ENCODE measurements at regions not wholly inside any gene's neighbourhood (a gene's known extent, or its start where the extent isn't known, plus 50 kb on each side); places are given as distances from the start of the nearest gene placed in this dataset.

DNA sequence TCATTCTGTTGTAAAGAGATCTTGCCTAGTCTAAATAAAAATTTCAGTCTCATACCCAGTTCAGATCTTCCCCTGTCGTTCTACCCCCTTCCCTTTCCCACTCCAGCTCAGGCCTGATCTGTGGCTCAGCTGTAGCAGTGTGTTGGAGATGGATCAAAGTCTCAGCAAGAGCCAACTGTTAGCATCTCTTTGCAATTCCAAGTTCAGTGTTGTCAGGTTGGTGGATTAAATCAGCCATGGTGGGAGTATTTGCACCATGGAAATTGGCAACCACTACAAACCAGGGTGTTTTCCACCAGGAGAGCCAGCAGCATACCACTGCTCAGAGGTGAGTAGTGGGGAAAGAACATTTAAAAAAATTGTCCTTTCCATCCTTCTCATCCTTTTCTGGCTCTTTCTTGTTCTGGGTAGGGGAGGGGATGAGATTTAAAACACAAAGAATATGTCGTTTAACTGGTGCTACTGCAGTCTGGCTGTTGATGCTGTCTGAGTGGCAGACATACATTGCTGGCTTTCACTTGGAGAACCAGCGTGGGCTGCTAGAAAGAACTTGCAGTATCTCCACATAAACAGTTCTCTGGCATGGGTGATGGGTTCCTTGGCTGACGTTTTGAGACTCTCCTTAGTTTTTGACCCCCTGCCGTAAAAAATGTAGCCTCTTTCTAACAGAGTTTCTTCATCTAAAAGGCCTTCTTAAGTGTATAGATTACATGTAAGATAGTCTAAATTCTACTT lies 514.1 kb downstream of the RAB38 start:
- Histone ChIP-seq H4K5ac (ENCODE audit: insufficient read length, low read depth, low read length) (no peak overlapping the region), H4K91ac (replicated peaks; ENCODE audit: insufficient read length, low read length) (no peak overlapping the region), H3K27ac (ENCODE audit: low read depth, low read length) (no peak overlapping the region), H2BK120ac (replicated peaks; ENCODE audit: low read depth, low read length) (no peak overlapping the region), H2BK15ac (ENCODE audit: low read length) (no peak overlapping the region), H3K36me3 (ENCODE audit: control insufficient read depth in 2 of 4, insufficient read depth in 4 of 4, low read length in 3 of 4) (no peaks in the 10 kb centered on the region), H2BK5ac (ENCODE audit: low read depth, low read length) (no peak overlapping the region), H3K4me1 (replicated peaks in 1 of 4; ENCODE audit: control insufficient read depth in 3 of 4, insufficient read depth in 4 of 4, low read length in 3 of 4) (no peaks in the 10 kb centered on the region), H2AK5ac (ENCODE audit: low read depth, low read length) (no peak overlapping the region), H3K23ac (ENCODE audit: insufficient read length) (no peak overlapping the region), H3K9ac (replicated peaks in 1 of 4; ENCODE audit: extremely low read depth in 1 of 4, low read depth in 3 of 4, low read length in 3 of 4) (no peak overlapping the region), H3K18ac (ENCODE audit: extremely low read depth, low read length) (no peak overlapping the region; the same call in 1 of the 2 replicates), H4K8ac (ENCODE audit: extremely low read depth, insufficient read depth, low read length) (no peak overlapping the region), H3K9me3 (ENCODE audit: insufficient read depth in 2 of 2, low read depth in 1 of 2, low read length in 1 of 2) (0 out of 4 replicates have a peak, but pooled peaks cover 0 to 3% of the 10 kb centered on the region in 2 experiments), H2BK12ac (ENCODE audit: low read depth, low read length) (no peak overlapping the region), H2AFZ (ENCODE audit: low read length) (no peak overlapping the region), H3K4me3 (ENCODE audit: extremely low read depth in 1 of 4, insufficient read depth in 2 of 4, low read depth in 3 of 4, low read length in 4 of 4) (no peak overlapping the region), H3K4me2 (ENCODE audit: insufficient read depth in 1 of 2, low read depth in 2 of 2, low read length in 2 of 2) (no peak overlapping the region), H3K14ac (ENCODE audit: insufficient read length) (no peak overlapping the region), H3K4ac (replicated peaks; ENCODE audit: insufficient read length, low read depth, low read length) (no peak overlapping the region), H3K23me2 (ENCODE audit: low read depth, low read length) (no peaks in the 10 kb centered on the region), H3K27me3 (replicated peaks in 1 of 4; ENCODE audit: control insufficient read depth in 3 of 4, extremely low read depth in 1 of 4, insufficient read depth in 3 of 4, low read length in 3 of 4) (no peaks in the 10 kb centered on the region), H3K56ac (replicated peaks; ENCODE audit: insufficient read length, low read depth, low read length) (no peak overlapping the region), H3K79me1 (ENCODE audit: low read depth, low read length) (no peaks in the 10 kb centered on the region), H3K79me2 (ENCODE audit: control insufficient read depth in 1 of 2, insufficient read depth in 2 of 2, low read length in 2 of 2) (no peaks in the 10 kb centered on the region), H4K20me1 (replicated peaks in 1 of 2; ENCODE audit: control insufficient read depth in 1 of 2, insufficient read depth in 2 of 2, low read length in 2 of 2) (no peaks in the 10 kb centered on the region), H2BK20ac (ENCODE audit: low read length) (no peak overlapping the region)
- ChIA-PET CTCF (ENCODE audit: partially characterized antibody) (no interaction called here), POLR2A (ENCODE audit: partially characterized antibody) (no interaction called here)
- DNase-seq (ENCODE audit: low read depth in 1 of 2, low spot score in 2 of 2) (no peak), FAIRE-seq (no peak)
- 86% methylated on average over 5 of the region's 5 CpGs; no CpG with 5 or more reads in 1 of the 2 experiments for WGBS, 2 experiments (ENCODE audit: extremely low coverage in 1 of 2, insufficient coverage in 1 of 2, insufficient read length in 1 of 2, insufficient replicate concordance in 2 of 2, low coverage in 1 of 2, low lambda C conversion rate in 2 of 2, missing lambda C conversion rate in 1 of 2)
- no peak for TF ChIP-seq CTBP2 (IDR thresholded peaks at IDR 0.05; ENCODE audit: borderline replicate concordance, insufficient read depth, insufficient read length, low read length)
- TF ChIP-seq RXRA (IDR thresholded peaks at IDR 0.05; ENCODE audit: insufficient read depth, low read depth, low read length): no peak
- TF ChIP-seq, protein P1, sequence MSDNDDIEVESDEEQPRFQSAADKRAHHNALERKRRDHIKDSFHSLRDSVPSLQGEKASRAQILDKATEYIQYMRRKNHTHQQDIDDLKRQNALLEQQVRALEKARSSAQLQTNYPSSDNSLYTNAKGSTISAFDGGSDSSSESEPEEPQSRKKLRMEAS (IDR thresholded peaks at IDR 0.05): no peak
- TF ChIP-seq POLR2AphosphoS5 (IDR thresholded peaks at IDR 0.05; ENCODE audit: low read depth, low read length): no peak
- no peak for TF ChIP-seq ZNF274 (IDR thresholded peaks at IDR 0.05; ENCODE audit: borderline replicate concordance, extremely low read depth, low read length)
- no peak for TF ChIP-seq EGR1 (IDR thresholded peaks at IDR 0.05; ENCODE audit: borderline replicate concordance, low read depth, low read length)
- TF ChIP-seq SUZ12 (IDR thresholded peaks at IDR 0.05; ENCODE audit: low read length): no peak
- TF ChIP-seq GABPA (IDR thresholded peaks at IDR 0.05; ENCODE audit: borderline replicate concordance, insufficient read depth, low read length): no peak
- no peak for TF ChIP-seq YY1 (IDR thresholded peaks at IDR 0.05; ENCODE audit: low read depth, low read length)
- no peak for TF ChIP-seq NANOG (IDR thresholded peaks at IDR 0.05; ENCODE audit: insufficient read depth, low read depth, low read length, poor library complexity, severe bottlenecking)
- no peak for TF ChIP-seq SIX5 (IDR thresholded peaks at IDR 0.05; ENCODE audit: low read depth, low read length)
- TF ChIP-seq SP2 (IDR thresholded peaks at IDR 0.05; ENCODE audit: low read length): no peak
